GM23338 (cell line): ENCODE measurements at regions not wholly inside any gene's neighbourhood (a gene's known extent, or its start where the extent isn't known, plus 50 kb on each side); places are given as distances from the start of the nearest gene placed in this dataset.

Source experiments
- CREB1 ChIP-seq: fragments of 250-450 bp; sonication (Bioruptor Pico); IDR thresholded peaks from 2 replicates; pipeline ENCODE4 v1.5.0; 2020; ENCODE audit warnings: low read depth, mild to moderate bottlenecking, moderate library complexity
- EZH2phosphoT487 ChIP-seq: fragments of 200-600 bp; sonication (generic); IDR thresholded peaks from one replicate; pipeline ENCODE4 v1.8.1; 2018; ENCODE audit warnings: antibody characterized with exemption; ENCODE audit not compliant: unreplicated experiment
- POLR2AphosphoS5 ChIP-seq: IDR thresholded peaks from 2 replicates; pipeline ENCODE4 v1.6.1; 2016; ENCODE audit warnings: antibody characterized with exemption, low read depth
- ZNF114 ChIP-seq: fragments of 250-450 bp; sonication (Bioruptor Pico); IDR thresholded peaks from 2 replicates; pipeline ENCODE4 v1.5.0; 2020; ENCODE audit warnings: mild to moderate bottlenecking, moderate library complexity
- TF ChIP-seq, protein P1 (sequence below), 2 experiments: fragments of 200-600 bp in 1 of 2; sonication (generic) in 1 of 2; conservative IDR thresholded peaks; 2 replicates each; pipeline versions ENCODE4 v1.5.1 to v1.6.1; 2016 to 2017; ENCODE audit warnings: antibody characterized with exemption in 2 of 2, low read depth in 2 of 2, mild to moderate bottlenecking in 2 of 2, moderate library complexity in 1 of 2
- TF ChIP-seq, protein P2 (sequence below): IDR thresholded peaks from 2 replicates; pipeline ENCODE4 v1.6.1; 2016; ENCODE audit warnings: antibody characterized with exemption
- TF ChIP-seq, protein P3 (sequence below): IDR thresholded peaks from one replicate; pipeline ENCODE4 v1.6.1; 2018; ENCODE audit warnings: antibody characterized with exemption; ENCODE audit not compliant: unreplicated experiment

DNA sequence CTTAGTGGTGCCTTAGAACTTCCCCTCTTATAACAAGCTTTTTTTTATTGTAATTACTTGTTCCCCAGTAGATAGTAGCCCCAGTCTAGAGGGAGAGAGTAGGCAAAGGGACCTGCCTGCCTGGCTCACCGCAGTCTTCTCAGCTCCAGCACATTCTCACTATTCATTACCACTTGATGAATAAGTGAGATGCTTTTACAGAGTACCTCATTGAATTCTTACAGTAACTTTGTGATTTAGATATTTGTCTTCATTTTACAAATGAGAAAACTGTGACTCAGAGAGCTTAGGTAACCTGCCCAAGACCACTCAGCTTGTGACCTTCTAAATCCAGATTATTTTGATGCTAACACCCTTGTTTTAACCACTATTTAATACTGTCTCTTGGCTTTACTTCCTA is 77.8 kb downstream of the CHRNA1 start:
- TF ChIP-seq, protein P1, sequence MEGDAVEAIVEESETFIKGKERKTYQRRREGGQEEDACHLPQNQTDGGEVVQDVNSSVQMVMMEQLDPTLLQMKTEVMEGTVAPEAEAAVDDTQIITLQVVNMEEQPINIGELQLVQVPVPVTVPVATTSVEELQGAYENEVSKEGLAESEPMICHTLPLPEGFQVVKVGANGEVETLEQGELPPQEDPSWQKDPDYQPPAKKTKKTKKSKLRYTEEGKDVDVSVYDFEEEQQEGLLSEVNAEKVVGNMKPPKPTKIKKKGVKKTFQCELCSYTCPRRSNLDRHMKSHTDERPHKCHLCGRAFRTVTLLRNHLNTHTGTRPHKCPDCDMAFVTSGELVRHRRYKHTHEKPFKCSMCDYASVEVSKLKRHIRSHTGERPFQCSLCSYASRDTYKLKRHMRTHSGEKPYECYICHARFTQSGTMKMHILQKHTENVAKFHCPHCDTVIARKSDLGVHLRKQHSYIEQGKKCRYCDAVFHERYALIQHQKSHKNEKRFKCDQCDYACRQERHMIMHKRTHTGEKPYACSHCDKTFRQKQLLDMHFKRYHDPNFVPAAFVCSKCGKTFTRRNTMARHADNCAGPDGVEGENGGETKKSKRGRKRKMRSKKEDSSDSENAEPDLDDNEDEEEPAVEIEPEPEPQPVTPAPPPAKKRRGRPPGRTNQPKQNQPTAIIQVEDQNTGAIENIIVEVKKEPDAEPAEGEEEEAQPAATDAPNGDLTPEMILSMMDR (conservative IDR thresholded peaks at IDR 0.05; ENCODE audit: low read depth in 2 of 2) = no peak
- TF ChIP-seq POLR2AphosphoS5 (no peak), ZNF114 (CRISPR knock-in tag) (no peak), EZH2phosphoT487 (no peak), CREB1 (no peak)
- TF ChIP-seq, protein P2, sequence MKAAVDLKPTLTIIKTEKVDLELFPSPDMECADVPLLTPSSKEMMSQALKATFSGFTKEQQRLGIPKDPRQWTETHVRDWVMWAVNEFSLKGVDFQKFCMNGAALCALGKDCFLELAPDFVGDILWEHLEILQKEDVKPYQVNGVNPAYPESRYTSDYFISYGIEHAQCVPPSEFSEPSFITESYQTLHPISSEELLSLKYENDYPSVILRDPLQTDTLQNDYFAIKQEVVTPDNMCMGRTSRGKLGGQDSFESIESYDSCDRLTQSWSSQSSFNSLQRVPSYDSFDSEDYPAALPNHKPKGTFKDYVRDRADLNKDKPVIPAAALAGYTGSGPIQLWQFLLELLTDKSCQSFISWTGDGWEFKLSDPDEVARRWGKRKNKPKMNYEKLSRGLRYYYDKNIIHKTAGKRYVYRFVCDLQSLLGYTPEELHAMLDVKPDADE = no peak
- TF ChIP-seq, protein P3, sequence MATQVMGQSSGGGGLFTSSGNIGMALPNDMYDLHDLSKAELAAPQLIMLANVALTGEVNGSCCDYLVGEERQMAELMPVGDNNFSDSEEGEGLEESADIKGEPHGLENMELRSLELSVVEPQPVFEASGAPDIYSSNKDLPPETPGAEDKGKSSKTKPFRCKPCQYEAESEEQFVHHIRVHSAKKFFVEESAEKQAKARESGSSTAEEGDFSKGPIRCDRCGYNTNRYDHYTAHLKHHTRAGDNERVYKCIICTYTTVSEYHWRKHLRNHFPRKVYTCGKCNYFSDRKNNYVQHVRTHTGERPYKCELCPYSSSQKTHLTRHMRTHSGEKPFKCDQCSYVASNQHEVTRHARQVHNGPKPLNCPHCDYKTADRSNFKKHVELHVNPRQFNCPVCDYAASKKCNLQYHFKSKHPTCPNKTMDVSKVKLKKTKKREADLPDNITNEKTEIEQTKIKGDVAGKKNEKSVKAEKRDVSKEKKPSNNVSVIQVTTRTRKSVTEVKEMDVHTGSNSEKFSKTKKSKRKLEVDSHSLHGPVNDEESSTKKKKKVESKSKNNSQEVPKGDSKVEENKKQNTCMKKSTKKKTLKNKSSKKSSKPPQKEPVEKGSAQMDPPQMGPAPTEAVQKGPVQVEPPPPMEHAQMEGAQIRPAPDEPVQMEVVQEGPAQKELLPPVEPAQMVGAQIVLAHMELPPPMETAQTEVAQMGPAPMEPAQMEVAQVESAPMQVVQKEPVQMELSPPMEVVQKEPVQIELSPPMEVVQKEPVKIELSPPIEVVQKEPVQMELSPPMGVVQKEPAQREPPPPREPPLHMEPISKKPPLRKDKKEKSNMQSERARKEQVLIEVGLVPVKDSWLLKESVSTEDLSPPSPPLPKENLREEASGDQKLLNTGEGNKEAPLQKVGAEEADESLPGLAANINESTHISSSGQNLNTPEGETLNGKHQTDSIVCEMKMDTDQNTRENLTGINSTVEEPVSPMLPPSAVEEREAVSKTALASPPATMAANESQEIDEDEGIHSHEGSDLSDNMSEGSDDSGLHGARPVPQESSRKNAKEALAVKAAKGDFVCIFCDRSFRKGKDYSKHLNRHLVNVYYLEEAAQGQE = no peak
